GM19467 (cell line): ENCODE measurements at regions not wholly inside any gene's neighbourhood (a gene's known extent, or its start where the extent isn't known, plus 50 kb on each side); places are given as distances from the start of the nearest gene placed in this dataset.

Source experiments
- ATAC-seq: cut with Tn5 transposase; IDR thresholded peaks from one replicate; pipeline ENCODE4 v1.9.1; 2021; ENCODE audit warnings: mild to moderate bottlenecking, moderate library complexity; ENCODE audit not compliant: unreplicated experiment

- ATAC-seq, result no peak
Observed at GRCh38 chr11:113634940-113635575, 71.0 kb downstream of the TMPRSS5 start.

DNA sequence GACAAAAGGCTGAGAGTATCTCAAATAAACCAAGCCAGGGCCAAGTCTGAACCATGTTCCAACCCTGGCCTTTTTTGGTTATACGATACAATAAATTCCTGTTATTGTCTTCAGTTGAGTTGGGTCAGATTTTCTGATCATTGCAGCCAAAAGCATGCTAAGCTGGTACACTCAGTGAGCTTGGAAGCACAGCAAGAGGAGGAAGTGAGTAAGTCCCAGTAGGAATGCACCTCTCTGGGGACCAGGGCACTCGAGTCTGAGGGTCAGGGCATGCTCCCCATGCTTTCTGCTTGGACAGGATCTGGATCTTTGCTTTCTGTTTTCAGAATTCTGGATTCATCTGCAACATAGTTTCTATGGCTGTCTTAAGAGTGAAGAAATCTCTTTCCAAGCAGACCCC lies 73.1 kb downstream of the TMPRSS5 start:
- ATAC-seq, result no peak

GRCh38 chr11:113629562-113629961 lies 76.5 kb downstream of the TMPRSS5 start:
- ATAC-seq, result no peak

DNA sequence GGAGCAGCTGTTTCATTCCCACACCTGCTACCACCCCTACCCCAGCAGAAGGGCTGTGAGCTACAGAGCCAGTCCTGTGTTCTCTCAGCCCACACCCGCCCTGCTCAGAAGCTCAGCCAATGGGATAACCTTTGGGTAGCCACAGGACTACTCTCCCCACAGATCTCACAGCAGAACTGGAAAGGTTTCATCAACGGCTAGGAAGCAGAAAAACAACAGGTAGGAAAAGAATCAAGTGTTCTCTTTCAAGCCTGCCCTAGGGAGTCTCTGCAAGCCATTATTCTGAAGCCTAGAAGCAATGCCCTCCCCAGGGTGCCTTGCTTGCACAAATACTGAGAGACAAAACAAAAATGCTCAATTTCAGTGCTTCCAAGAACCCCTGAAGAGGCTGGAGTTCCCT lies 77.2 kb downstream of the TMPRSS5 start:
- no peak for ATAC-seq

DNA sequence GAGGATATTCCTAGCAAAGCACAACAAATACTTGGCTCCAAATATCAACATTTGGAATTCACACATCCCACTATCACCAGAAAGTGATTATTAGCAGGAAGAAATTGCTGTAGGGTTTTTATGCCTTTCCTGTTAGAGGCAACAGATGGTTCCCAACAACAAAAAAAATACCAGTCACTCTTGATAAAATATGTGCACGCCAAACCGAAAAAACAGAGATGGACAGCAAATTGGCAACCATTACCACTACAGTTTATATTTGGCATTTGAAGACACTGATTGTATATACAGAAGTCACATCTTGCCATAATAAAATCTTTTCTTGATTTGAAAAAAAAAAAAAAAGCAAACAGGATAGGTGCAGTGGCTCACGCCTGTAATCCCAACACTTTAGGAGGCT lies 78.2 kb downstream of the TMPRSS5 start:
- ATAC-seq, result no peak

DNA sequence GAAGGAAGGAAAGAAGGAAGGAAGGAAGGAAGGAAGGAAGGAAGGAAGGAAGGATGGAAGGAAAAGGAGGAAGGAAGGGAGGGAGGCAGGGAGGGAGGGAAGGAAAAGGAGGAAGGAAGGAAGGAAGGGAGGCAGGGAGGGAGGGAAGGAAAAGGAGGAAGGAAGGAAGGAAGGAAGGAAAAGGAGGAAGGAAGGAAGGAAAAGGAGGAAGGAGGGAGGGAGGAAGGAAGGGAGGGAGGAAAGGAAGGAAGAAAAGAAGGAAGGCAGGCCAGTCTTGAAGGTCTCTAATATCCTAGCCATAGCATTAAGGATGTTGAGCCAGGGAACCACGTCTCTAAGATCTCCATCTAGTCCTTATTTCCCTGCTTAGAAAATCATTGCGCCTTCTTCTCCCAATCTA lies 78.8 kb downstream of the TMPRSS5 start:
- ATAC-seq, result no peak

GRCh38 chr11:113626736-113627135 lies 79.4 kb downstream of the TMPRSS5 start:
- no peak for ATAC-seq

GRCh38 chr11:113623114-113623513 lies 83.0 kb downstream of the TMPRSS5 start:
- no peak for ATAC-seq

DNA sequence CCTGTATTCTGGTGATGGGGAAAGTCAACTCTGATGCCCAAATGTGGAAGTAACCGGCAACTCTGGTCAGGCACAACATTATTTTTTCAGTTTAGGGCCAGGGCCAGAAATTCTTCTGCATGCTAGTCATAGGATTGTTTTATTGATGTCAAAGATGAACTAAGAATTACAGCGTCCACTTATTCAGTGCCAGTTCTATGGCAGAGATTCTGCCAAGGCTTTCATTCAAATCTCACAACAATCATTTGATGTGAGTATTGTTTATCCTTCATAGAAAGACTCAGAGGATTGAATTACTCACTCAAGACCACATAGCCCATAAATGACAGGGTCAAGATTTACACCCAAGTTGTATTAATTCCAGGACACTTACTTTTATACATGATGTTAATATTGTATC lies 87.7 kb downstream of the TMPRSS5 start:
- no peak for ATAC-seq

DNA sequence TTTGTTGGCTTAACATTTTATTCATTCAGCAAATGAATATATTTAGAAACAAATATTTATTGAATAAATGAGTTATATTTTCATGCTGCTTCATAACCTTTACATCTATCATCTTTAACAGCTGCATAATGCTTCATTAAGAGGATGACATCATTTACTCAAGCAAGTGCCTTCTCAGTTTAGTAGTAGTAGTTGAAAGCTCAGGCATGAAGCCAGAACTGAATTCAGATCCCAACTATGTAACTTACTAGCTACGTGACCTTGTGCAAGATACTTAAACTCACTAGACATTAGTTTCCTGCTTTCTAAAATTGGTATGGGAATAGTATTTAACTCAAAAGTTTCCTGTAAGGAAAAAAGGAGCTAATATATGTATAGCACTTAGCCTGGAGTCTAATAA lies 90.3 kb downstream of the TMPRSS5 start:
- ATAC-seq, result no peak

DNA sequence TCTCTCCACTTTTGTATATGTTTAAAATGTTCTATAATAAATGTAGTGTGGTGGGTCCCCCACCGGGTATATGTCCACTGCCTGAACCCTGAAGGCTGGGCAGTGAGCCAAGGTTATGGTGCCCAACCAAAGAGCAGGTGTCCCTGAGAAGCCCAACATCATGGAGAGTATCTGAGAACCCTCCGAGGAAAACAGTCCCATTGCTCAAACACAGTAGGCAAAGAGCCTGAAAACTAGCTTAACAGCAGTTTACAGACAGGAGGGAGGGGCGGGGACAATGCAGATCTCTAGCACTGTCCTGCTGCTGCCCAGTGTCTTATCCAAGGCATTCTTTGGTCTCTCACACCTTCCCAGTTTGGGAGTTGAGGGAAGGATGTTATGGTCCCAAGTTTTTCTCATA lies 91.0 kb downstream of the TMPRSS5 start:
- ATAC-seq, result no peak

DNA sequence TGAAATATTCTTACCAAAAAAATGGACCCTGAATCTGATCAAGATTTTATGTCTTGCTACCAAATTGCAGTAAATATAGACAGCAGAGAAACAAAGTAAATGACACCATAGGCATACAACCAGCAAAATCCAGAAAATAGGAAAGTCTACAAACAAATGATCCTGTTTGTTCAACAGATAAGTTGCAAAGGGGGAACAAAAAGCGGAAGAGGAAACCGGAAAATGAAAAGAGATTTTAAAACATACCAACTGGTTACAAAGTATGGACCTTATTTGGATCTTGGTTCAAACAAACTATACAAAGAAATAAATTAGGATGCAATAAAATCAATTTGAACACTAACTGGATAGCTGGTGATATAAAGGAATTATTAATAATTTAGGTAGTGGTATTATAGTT lies 92.0 kb downstream of the TMPRSS5 start:
- no peak for ATAC-seq

GRCh38 chr11:113613619-113614018 lies 92.5 kb downstream of the TMPRSS5 start:
- no peak for ATAC-seq

- no peak for ATAC-seq
Observed at GRCh38 chr11:113604186-113604585, 101.9 kb downstream of the TMPRSS5 start.

DNA sequence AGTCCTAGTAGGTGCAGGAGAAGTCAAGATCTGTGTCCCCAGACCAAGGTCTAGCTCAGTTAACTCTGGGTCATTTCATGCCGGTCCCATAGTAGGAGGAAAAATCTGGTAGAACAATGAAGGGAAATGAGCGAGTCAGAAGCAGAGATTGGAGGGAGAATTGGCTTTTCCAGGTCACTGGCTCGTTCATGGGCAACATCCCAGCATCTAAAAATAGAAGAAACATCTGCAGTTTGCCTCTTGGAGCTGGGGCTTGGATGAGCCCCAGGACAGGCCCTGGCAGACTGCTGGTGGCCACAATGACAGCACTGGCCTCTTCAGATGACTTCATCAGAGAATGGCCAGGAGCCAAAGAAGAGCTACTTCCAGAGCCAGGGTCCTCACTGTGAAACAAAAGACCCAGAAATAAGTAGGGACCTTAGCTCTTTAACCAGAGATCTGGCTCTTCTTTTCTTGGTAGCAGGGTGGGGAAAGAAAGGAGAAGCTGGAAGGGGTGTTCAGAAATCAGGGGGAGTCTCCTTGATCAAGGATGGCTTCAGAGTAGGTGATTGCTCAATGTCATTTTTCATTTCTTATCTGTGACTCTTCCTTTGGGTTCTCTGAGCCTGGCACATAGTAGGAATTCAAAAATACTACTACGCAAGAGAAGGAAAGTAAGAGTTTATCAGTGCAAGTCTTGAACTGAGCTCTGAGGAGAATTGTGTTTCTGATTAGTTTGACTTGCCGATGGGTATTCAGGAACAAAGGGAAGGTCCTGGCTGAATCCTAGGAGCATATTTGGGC lies 102.6 kb downstream of the TMPRSS5 start:
- no peak for ATAC-seq

DNA sequence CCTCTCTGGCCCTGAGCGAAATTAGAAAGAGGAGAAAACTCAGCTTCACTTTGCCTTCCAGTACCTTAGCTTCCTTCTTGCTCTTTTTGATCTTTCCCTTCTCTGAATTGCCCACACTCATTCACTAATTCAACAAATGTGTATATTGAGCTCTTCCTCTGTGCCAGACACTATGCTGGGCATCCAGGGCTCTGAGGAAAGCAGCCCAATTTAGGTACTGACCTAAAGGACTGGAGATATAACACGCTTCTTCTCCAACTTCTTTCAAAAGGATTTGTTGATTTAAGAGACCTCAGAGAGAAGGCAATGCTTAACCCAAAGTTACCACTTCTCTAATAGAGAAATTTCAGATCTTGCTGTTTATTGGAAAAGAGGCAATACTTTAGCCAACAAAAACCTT lies 103.6 kb downstream of the TMPRSS5 start:
- no peak for ATAC-seq

GRCh38 chr11:113596658-113597057 lies 109.5 kb downstream of the TMPRSS5 start:
- ATAC-seq, result no peak

DNA sequence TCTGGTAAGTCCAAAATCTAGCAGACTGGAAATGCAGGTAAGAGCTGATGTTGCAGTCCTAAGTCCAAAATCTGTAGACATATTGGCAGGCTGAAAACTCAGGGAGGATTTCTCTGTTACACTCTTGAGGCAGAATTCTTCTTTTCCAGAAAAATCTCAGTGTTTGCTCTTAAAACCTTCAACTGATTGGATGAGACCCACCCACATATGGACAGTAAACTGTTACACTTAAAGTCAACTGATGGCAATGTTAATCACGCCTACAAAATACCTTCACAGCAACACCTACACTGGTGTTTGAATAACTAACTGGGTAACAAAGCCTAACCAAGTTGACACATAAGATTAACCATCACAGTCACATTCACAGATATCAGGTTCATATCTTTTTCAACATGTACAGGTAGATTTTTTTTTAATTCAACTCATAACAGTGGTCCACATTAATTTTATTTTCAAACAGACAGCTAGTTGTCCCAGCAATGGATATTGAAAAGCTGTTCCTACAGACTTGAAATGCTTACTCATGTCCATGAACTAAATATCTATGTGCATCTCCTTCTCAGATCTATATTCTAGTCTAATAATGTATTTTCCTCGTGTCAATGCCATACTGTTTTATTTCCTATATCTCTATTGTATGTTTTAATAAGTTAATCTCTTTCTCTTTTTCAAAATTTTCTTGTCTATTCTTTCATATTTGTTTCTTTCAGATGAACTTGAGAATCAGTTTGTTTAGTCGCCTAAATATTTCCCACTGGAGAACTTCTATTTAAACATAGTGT lies 110.1 kb downstream of the TMPRSS5 start:
- ATAC-seq, result no peak

DNA sequence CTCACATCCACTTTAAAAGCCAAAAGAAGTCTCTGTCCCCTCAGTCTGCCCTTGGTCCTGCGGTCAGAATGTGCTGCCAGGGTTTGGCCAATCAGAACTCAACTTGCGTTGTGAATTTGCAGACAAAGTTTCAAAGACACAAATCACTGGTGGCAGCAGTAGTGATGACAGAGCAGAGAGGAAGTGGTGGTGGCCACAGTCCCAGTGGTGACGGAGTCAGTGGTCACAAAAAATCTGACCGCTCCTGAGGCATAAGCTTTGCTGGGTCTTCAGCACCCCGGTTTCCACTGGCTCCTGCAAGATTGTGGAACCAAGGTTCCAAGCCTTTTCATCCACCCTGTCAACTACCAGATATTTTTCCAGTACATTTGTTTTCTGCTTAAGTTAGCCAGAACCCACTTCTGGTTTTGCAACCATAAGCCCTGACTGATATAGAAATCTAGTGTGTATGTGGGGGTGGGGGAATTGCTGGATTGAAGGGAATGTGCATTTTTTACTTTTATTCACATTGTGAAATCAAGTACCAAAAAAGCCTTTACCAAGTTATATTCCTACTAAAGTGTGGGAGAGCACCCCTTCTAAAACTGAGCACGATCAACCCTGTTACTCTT lies 112.3 kb downstream of the TMPRSS5 start:
- peak; percentile 84 for ATAC-seq

GRCh38 chr11:113591117-113591516 lies 115.0 kb downstream of the TMPRSS5 start:
- ATAC-seq, result no peak

DNA sequence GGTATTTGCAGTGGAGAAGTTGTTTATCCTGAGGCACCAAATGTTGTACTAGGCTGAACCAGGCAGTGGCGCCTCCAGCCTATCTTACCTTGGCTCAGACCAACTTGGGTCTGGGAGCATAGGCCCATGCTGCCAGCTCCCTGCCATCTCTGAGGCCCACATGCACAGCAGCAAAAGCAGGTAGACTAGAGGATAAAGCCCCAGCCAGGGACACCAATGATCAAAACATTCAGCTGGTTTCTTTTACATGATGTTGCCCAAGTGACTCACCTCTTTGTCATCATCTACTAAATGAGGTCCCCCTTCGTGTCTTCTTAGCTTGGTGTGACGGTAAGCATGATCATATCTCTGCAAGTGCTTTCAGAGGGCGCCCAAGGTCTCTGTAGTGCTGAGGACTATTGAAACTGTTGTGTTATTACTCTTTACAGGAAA lies 112.1 kb upstream of the DRD2 start:
- ATAC-seq, result no peak
